Chondrocyte (in vitro differentiated cells): ENCODE measurements at regions not wholly inside any gene's neighbourhood (a gene's known extent, or its start where the extent isn't known, plus 50 kb on each side); places are given as distances from the start of the nearest gene placed in this dataset.
"Not testable (repeated sequence)": the region's sequence is repeated elsewhere in the genome, so short reads cannot be mapped to it uniquely, and the experiment has no call there.

Experiments used
- DNase-seq: peaks from one replicate; pipeline ENCODE4 v3.0.0; 2021; ENCODE audit warnings: mixed read lengths, low spot score
- H3K27ac Mint-ChIP-seq: one replicate; pipeline ENCODE4 v1.8.0; 2021; ENCODE audit warnings: mild to moderate bottlenecking, moderate library complexity, mixed read lengths; ENCODE audit not compliant: unreplicated experiment
- H3K27me3 Mint-ChIP-seq: 2 replicates; pipeline ENCODE4 v1.8.0; 2021; ENCODE audit warnings: low read depth, mixed read lengths
- H3K36me3 Mint-ChIP-seq: 2 replicates; pipeline ENCODE4 v1.8.0; 2021; ENCODE audit warnings: low read depth, mixed read lengths
- H3K4me1 Mint-ChIP-seq: 2 replicates; pipeline ENCODE4 v1.8.0; 2021; ENCODE audit warnings: low read depth, mild to moderate bottlenecking, mixed read lengths
- H3K4me3 Mint-ChIP-seq: one replicate; pipeline ENCODE4 v1.8.0; 2021; ENCODE audit warnings: mild to moderate bottlenecking, moderate library complexity, mixed read lengths; ENCODE audit not compliant: unreplicated experiment
- H3K9me3 Mint-ChIP-seq: 2 replicates; pipeline ENCODE4 v1.8.0; 2021; ENCODE audit warnings: low read depth, mixed read lengths
- TF ChIP-seq, protein P1 (sequence below): fragments of 200-600 bp; sonication (generic); IDR thresholded peaks from 2 replicates; pipeline ENCODE4 v1.5.0; 2021; ENCODE audit warnings: antibody characterized with exemption, mild to moderate bottlenecking, moderate library complexity

DNA sequence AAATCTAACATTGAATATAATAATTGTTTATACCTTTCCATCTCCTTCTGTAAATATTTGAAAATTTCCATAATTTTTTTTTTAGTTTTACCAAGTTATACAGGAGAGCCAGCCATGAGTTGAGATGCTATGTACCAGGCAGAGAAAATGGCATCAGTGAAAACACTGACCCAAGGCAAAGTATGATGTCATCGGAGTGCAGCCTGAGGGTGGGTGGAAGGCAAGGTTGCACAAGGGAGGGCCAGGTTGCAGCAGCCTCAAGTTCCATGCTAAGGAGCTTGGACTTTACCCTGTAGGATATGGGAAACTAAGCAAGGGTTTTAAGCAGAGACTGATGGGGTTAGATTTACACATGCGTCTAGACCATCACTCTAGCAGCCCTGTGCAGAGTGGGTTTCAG lies 441.1 kb downstream of the BCAT1 start:
- TF ChIP-seq, protein P1, sequence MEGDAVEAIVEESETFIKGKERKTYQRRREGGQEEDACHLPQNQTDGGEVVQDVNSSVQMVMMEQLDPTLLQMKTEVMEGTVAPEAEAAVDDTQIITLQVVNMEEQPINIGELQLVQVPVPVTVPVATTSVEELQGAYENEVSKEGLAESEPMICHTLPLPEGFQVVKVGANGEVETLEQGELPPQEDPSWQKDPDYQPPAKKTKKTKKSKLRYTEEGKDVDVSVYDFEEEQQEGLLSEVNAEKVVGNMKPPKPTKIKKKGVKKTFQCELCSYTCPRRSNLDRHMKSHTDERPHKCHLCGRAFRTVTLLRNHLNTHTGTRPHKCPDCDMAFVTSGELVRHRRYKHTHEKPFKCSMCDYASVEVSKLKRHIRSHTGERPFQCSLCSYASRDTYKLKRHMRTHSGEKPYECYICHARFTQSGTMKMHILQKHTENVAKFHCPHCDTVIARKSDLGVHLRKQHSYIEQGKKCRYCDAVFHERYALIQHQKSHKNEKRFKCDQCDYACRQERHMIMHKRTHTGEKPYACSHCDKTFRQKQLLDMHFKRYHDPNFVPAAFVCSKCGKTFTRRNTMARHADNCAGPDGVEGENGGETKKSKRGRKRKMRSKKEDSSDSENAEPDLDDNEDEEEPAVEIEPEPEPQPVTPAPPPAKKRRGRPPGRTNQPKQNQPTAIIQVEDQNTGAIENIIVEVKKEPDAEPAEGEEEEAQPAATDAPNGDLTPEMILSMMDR, result no peak
- H3K36me3 Mint-ChIP-seq, result no peaks in the 10 kb centered on the region
- H3K27ac Mint-ChIP-seq, result no peak overlapping the region
- DNase-seq, result no peak
- H3K9me3 Mint-ChIP-seq, result peaks cover 4% of the 10 kb centered on the region
- no peak overlapping the region for H3K4me3 Mint-ChIP-seq
- no peaks in the 10 kb centered on the region for H3K27me3 Mint-ChIP-seq
- no peaks in the 10 kb centered on the region for H3K4me1 Mint-ChIP-seq

DNA sequence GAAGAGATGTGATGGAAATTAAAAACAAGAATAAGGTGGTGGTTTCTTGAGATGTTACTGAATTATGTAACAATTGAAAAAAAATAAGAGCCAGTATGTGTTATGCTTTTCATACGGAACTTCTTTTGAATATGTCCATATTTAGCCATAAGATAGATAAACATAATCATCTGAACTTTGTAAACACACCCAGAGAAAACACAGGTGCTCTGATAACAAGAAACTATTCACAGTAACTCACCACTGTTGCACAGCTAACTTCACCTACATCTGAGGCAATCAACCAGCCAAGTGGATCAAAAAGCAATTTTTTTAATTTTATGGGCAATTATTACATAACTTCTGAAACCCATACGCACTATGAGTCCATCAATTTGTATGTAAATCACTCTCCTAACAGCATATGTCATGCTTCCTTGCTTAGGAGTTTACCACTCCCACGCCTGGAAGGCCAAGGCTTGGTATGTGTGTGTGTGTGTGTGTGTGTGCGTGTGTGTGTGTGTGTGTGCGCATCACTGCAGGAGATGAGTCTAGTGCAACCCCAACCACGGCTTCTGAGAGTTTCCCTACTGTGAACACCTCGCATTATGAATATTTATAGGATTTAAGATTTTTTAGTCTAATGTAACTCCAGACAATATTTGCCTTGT lies 443.4 kb downstream of the BCAT1 start:
- DNase-seq, result no peak
- no peak overlapping the region for H3K27ac Mint-ChIP-seq

DNA sequence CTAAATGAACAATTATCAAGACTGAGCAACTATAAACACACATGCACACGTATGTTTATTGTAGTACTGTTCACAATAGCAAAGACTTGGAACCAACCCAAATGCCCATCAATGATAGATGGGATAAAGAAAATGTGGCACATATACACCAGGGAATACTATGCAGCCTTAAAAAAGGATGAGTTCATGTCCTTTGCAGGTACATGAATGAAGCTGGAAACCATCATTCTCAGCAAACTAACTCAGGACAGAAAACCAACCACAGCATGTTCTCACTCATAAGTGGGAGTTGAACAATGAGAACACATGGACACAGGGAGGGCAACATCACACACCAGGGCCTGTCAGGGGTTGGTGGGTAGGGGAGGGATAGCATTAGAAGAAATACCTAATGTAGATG lies 445.4 kb downstream of the BCAT1 start:
- peaks cover 26% of the 10 kb centered on the region for H3K4me1 Mint-ChIP-seq
- not testable (repeated sequence) for H3K36me3 Mint-ChIP-seq, H3K4me3 Mint-ChIP-seq, H3K9me3 Mint-ChIP-seq, H3K27ac Mint-ChIP-seq, DNase-seq, H3K27me3 Mint-ChIP-seq

More for the DNA sequence above, 443.4 kb downstream of the BCAT1 start:
- peaks cover 6% of the 10 kb centered on the region for H3K4me1 Mint-ChIP-seq
- peaks cover 6% of the 10 kb centered on the region for H3K9me3 Mint-ChIP-seq
- H3K36me3 Mint-ChIP-seq, result no peaks in the 10 kb centered on the region
- TF ChIP-seq, protein P1, result no peak
- no peaks in the 10 kb centered on the region for H3K27me3 Mint-ChIP-seq
- H3K4me3 Mint-ChIP-seq, result no peak overlapping the region

DNA sequence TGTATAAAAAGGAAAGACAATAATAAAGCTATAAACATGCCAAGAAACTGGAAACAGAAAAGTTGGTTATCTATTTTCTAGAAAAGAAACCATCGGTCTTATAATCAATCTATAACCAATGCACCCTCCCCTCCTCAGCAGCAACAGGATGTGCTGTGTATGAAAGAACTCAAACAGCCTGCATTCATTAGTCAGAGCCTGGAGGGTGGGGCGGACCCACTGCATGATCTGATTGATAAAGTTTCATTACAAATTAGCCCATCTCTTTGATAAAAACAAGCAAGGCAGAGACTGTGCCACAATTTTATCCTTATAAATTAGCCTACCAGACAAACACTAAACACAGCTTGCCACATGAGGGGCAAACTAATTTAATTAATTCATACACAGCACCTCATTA lies 448.1 kb downstream of the BCAT1 start:
- TF ChIP-seq, protein P1, result no peak
- no peak for DNase-seq
- H3K9me3 Mint-ChIP-seq, result peaks cover 6% of the 10 kb centered on the region
- no peaks in the 10 kb centered on the region for H3K36me3 Mint-ChIP-seq
- H3K4me1 Mint-ChIP-seq, result peaks cover 49% of the 10 kb centered on the region
- peak overlapping the region; percentile 84 for H3K27ac Mint-ChIP-seq
- H3K27me3 Mint-ChIP-seq, result no peaks in the 10 kb centered on the region
- H3K4me3 Mint-ChIP-seq, result peak overlapping the region; percentile 10

DNA sequence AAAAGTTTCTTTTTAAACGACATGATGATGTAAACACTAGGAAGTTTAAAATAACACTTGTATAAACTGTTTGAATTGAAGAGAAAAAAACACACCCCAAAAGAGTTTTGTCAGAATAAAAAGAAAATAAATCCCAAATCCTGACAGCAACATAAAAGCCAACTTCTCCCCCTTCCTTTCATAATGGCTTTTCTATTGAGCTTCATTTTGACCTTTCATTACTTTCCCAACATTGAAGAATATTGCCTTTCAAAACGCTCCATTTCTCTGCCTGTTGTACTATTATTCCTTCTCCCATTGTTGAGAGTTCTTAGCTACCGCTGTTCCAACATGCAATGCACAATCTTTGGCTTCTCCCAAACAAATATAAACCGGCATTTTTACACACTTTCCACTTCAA lies 448.5 kb downstream of the BCAT1 start:
- no peaks in the 10 kb centered on the region for H3K36me3 Mint-ChIP-seq
- H3K4me1 Mint-ChIP-seq, result peaks cover 53% of the 10 kb centered on the region
- H3K27ac Mint-ChIP-seq, result peak overlapping the region; percentile 84
- no peaks in the 10 kb centered on the region for H3K27me3 Mint-ChIP-seq
- DNase-seq, result no peak
- TF ChIP-seq, protein P1, result no peak
- peaks cover 6% of the 10 kb centered on the region for H3K9me3 Mint-ChIP-seq
- H3K4me3 Mint-ChIP-seq, result peak overlapping the region; percentile 10
